HepG2 (cell line): ENCODE measurements at regions not wholly inside any gene's neighbourhood (a gene's known extent, or its start where the extent isn't known, plus 50 kb on each side); places are given as distances from the start of the nearest gene placed in this dataset.

ENCODE experiments used
- ATAC-seq: fragments of 200-7000 bp; cut with Tn5 transposase; 3 replicates; pipeline ENCODE4 v1.9.1; 2020; ENCODE audit warnings: mild to moderate bottlenecking, moderate library complexity
- BruUV-seq: library from RNA; stranded (reverse); fragments of 400-500 nt; replicated peaks from 2 replicates; lab custom pipeline; 2021; lab: Mats Ljungman, UMichigan
- CTCF ChIA-PET: fragments of 300-600 bp; formaldehyde crosslinking; extraction: SDS; loops from one replicate; lab custom pipeline; 2021; ENCODE audit warnings: low total read pairs, inconsistent platforms, low intra/inter-chr PET ratio; lab: Yijun Ruan, JAX
- POLR2A ChIA-PET: fragments of 350-600 bp; sonication (Branson Sonifier 250); formaldehyde crosslinking; loops from one replicate; lab custom pipeline; 2020; ENCODE audit warnings: antibody characterized with exemption, inconsistent platforms; lab: Yijun Ruan, JAX
- DNase-seq: peaks from one replicate; pipeline ENCODE4 v3.0.0-alpha.2; 2015; ENCODE audit warnings: low spot score
- FAIRE-seq: peaks from 3 replicates; lab custom pipeline; 2011; peaks lifted over from hg19 to GRCh38; lab: Jason Lieb, UNC
- H2AFZ ChIP-seq: one replicate; pipeline ENCODE4 v1.6.1; 2011; ENCODE audit warnings: low read length, inconsistent platforms
- H3K27ac ChIP-seq: fragments of 300-600 bp; 3 replicates; pipeline ENCODE4 v1.8.0; 2011; ENCODE audit warnings: mixed run types, mild to moderate bottlenecking, mixed read lengths, low read length, inconsistent platforms; ENCODE audit not compliant: insufficient read depth; ENCODE audit errors: extremely low read length
- H3K27me3 ChIP-seq, 2 experiments: fragments of 200-600 bp in 1 of 2; 2 replicates in 1 of 2; 3 replicates in 1 of 2; pipeline versions ENCODE4 v1.6.0 to v1.8.0; 2011; ENCODE audit warnings: low read length in 2 of 2, mild to moderate bottlenecking in 2 of 2, moderate library complexity in 2 of 2, inconsistent platforms in 1 of 2; ENCODE audit not compliant: insufficient read depth in 2 of 2, control insufficient read depth in 1 of 2
- H3K36me3 ChIP-seq, 2 experiments: fragments of 200-600 bp in 1 of 2; replicated peaks in 1 of 2; 2 replicates in 1 of 2; 3 replicates in 1 of 2; pipeline versions ENCODE4 v1.5.1 to v1.8.0; 2011; ENCODE audit warnings: low read length in 2 of 2, inconsistent platforms in 1 of 2; ENCODE audit not compliant: insufficient read depth in 2 of 2, control insufficient read depth in 1 of 2
- H3K4me1 ChIP-seq: 2 replicates; pipeline ENCODE4 v1.5.1; 2012; ENCODE audit warnings: low read length, inconsistent platforms; ENCODE audit not compliant: insufficient read depth
- H3K4me2 ChIP-seq: 2 replicates; pipeline ENCODE4 v1.6.0; 2011; ENCODE audit warnings: low read depth, low read length, inconsistent platforms
- H3K4me3 ChIP-seq, 3 experiments: fragments of 200-600 bp in 1 of 3; sonication (generic), shearing (Covaris generic) in 1 of 3; replicated peaks in 1 of 3; 2 replicates each; pipeline ENCODE4 v1.5.1; 2011 to 2016; ENCODE audit warnings: low read length in 3 of 3, inconsistent platforms in 2 of 3, low read depth in 2 of 3, mild to moderate bottlenecking in 2 of 3, control low read depth in 1 of 3, mixed read lengths in 1 of 3; ENCODE audit not compliant: insufficient read depth in 1 of 3
- H3K79me2 ChIP-seq: one replicate; pipeline ENCODE4 v1.6.1; 2011; ENCODE audit warnings: low read length, inconsistent platforms; ENCODE audit not compliant: insufficient read depth
- H3K9ac ChIP-seq: 2 replicates; pipeline ENCODE4 v1.6.0; 2011; ENCODE audit warnings: mild to moderate bottlenecking, low read depth, low read length, inconsistent platforms; ENCODE audit not compliant: insufficient read depth
- H3K9me3 ChIP-seq: 2 replicates; pipeline ENCODE4 v1.5.1; 2012; ENCODE audit warnings: mild to moderate bottlenecking, low read length
- H4K20me1 ChIP-seq: 2 replicates; pipeline ENCODE4 v1.6.0; 2011; ENCODE audit warnings: inconsistent platforms, mild to moderate bottlenecking, low read length, moderate library complexity; ENCODE audit not compliant: insufficient read depth
- BHLHE40 ChIP-seq: IDR thresholded peaks from 2 replicates; pipeline ENCODE4 v1.6.1; 2011; ENCODE audit warnings: low read length, improper control_type of control experiment
- KAT8 ChIP-seq: IDR thresholded peaks from 2 replicates; pipeline ENCODE4 v1.6.1; 2016; ENCODE audit warnings: missing genetic modification reagents, missing compliant biosample characterization
- KLF15 ChIP-seq: sonication (generic); formaldehyde crosslinking; IDR thresholded peaks from 2 replicates; pipeline ENCODE4 v1.8.1; 2023; ENCODE audit warnings: borderline replicate concordance, mild to moderate bottlenecking, inconsistent platforms, missing genetic modification reagents, mixed read lengths
- PRPF4 ChIP-seq: fragments of 200-400 bp; formaldehyde crosslinking; IDR thresholded peaks from 2 replicates; pipeline ENCODE4 v1.6.1; 2016; ENCODE audit warnings: low read length, low read depth; ENCODE audit not compliant: poor library complexity, severe bottlenecking
- REL ChIP-seq: sonication (generic); formaldehyde crosslinking; conservative IDR thresholded peaks from 2 replicates; pipeline ENCODE4 v1.8.0; 2022; ENCODE audit warnings: mild to moderate bottlenecking, missing genetic modification reagents, moderate library complexity
- THAP11 ChIP-seq: IDR thresholded peaks from 2 replicates; pipeline ENCODE4 v1.6.1; 2016; ENCODE audit warnings: missing biosample characterization, missing genetic modification reagents
- ZFP41 ChIP-seq: sonication (generic); formaldehyde crosslinking; IDR thresholded peaks from 2 replicates; pipeline ENCODE4 v1.4.0; 2020; ENCODE audit warnings: mild to moderate bottlenecking, missing genetic modification reagents, borderline replicate concordance
- ZNF10 ChIP-seq: sonication (generic); formaldehyde crosslinking; IDR thresholded peaks from 2 replicates; pipeline ENCODE4 v1.4.0; 2020; ENCODE audit warnings: mild to moderate bottlenecking, low read depth, missing genetic modification reagents, borderline replicate concordance
- ZNF17 ChIP-seq: sonication (generic); formaldehyde crosslinking; IDR thresholded peaks from 2 replicates; pipeline ENCODE4 v1.5.0; 2020; ENCODE audit warnings: mild to moderate bottlenecking, missing genetic modification reagents
- ZNF44 ChIP-seq: sonication (generic); formaldehyde crosslinking; IDR thresholded peaks from 2 replicates; pipeline ENCODE4 v1.5.1; 2020; ENCODE audit warnings: mild to moderate bottlenecking, missing genetic modification reagents
- ZNF441 ChIP-seq: sonication (generic); formaldehyde crosslinking; IDR thresholded peaks from 2 replicates; pipeline ENCODE4 v1.7.0; 2021; ENCODE audit warnings: missing genetic modification reagents, borderline replicate concordance
- WGBS: methylation state at CpG from one replicate; pipeline ENCODE4 v1.1.6; 2017; ENCODE audit warnings: low lambda C conversion rate; 5-methylcytosine and 5-hydroxymethylcytosine counted together
- in situ Hi-C: cut with HindIII; loops from 2 replicates; pipeline ENCODE4 v1.10.0; 2017; ENCODE audit warnings: low pct_unique_long_range_greater_than_20kb; ENCODE audit not compliant: extremely low pct_ligation_motif_present
- intact Hi-C: fragments of 100-400 bp; cut with micrococcal nuclease; formaldehyde crosslinking; loops from one replicate; pipeline ENCODE4 v1.10.0; 2022; ENCODE audit not compliant: unreplicated experiment
- TF ChIP-seq, protein P1 (sequence below): IDR thresholded peaks from 2 replicates; pipeline ENCODE4 v1.6.1; 2016; ENCODE audit warnings: low read depth, control low read depth
- TF ChIP-seq, protein P2 (sequence below): IDR thresholded peaks from 2 replicates; pipeline ENCODE4 v1.6.1; 2016
- TF ChIP-seq, protein P3 (sequence below): sonication (generic); formaldehyde crosslinking; IDR thresholded peaks from 2 replicates; pipeline ENCODE4 v1.4.0; 2020; ENCODE audit warnings: mild to moderate bottlenecking, missing genetic modification reagents, borderline replicate concordance

DNA sequence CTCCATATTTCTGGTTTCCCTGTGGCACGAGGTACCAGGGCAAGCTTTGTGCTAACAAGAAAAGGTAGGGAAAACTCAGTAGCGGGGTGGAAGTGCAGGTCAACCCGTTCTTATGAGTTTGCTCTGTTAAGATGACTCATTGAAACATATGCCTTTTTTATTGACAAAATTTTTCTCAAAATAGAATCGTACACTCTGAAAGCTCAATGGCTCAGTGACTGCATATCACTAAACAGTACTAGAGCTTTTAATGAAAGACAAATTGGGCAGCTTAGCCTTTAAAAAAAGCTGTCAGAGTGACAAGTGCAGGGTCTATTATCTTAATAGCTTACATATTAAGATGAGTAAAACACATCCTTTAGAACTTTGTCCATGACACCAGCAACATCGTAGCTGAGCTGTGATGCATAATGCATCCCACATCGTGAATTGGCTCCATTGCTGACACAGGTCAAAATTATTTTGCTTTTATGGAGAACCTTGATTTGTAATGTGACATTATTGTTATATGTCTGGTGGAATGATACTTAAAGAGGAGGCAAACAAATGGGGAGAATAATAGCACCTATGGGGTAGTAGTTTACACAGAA lies 264.4 kb downstream of the ETV1 start:
- no peaks in the 10 kb centered on the region for H3K36me3 ChIP-seq
- H3K4me1 ChIP-seq: no peaks in the 10 kb centered on the region
- no peak for ATAC-seq
- TF ChIP-seq REL (CRISPR knock-in tag) (no peak), PRPF4 (no peak), BHLHE40 (no peak), ZNF17 (CRISPR knock-in tag) (no peak), KAT8 (CRISPR knock-in tag) (no peak), ZNF44 (CRISPR knock-in tag) (no peak), THAP11 (CRISPR knock-in tag) (no peak), KLF15 (CRISPR knock-in tag) (no peak), ZNF10 (CRISPR knock-in tag) (no peak), ZFP41 (CRISPR knock-in tag) (no peak), ZNF441 (CRISPR knock-in tag) (no peak)
- TF ChIP-seq, protein P1, sequence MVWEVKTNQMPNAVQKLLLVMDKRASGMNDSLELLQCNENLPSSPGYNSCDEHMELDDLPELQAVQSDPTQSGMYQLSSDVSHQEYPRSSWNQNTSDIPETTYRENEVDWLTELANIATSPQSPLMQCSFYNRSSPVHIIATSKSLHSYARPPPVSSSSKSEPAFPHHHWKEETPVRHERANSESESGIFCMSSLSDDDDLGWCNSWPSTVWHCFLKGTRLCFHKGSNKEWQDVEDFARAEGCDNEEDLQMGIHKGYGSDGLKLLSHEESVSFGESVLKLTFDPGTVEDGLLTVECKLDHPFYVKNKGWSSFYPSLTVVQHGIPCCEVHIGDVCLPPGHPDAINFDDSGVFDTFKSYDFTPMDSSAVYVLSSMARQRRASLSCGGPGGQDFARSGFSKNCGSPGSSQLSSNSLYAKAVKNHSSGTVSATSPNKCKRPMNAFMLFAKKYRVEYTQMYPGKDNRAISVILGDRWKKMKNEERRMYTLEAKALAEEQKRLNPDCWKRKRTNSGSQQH (CRISPR knock-in tag): no peak
- TF ChIP-seq, protein P2, sequence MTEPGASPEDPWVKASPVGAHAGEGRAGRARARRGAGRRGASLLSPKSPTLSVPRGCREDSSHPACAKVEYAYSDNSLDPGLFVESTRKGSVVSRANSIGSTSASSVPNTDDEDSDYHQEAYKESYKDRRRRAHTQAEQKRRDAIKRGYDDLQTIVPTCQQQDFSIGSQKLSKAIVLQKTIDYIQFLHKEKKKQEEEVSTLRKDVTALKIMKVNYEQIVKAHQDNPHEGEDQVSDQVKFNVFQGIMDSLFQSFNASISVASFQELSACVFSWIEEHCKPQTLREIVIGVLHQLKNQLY: no peak
- TF ChIP-seq, protein P3, sequence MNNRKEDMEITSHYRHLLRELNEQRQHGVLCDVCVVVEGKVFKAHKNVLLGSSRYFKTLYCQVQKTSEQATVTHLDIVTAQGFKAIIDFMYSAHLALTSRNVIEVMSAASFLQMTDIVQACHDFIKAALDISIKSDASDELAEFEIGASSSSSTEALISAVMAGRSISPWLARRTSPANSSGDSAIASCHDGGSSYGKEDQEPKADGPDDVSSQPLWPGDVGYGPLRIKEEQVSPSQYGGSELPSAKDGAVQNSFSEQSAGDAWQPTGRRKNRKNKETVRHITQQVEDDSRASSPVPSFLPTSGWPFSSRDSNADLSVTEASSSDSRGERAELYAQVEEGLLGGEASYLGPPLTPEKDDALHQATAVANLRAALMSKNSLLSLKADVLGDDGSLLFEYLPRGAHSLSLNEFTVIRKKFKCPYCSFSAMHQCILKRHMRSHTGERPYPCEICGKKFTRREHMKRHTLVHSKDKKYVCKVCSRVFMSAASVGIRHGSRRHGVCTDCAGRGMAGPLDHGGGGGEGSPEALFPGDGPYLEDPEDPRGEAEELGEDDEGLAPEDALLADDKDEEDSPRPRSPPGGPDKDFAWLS (CRISPR knock-in tag): no peak
- no peak overlapping the region for H3K4me2 ChIP-seq
- POLR2A ChIA-PET: no interaction called here
- CTCF ChIA-PET: no interaction called here
- H3K27me3 ChIP-seq: no peaks in the 10 kb centered on the region
- H3K27ac ChIP-seq: no peak overlapping the region
- no peak overlapping the region for H2AFZ ChIP-seq
- FAIRE-seq: no peak
- in situ Hi-C loops (no loop called here), intact Hi-C loops (no loop called here)
- peaks cover 69% of the 10 kb centered on the region for H3K9me3 ChIP-seq
- H3K9ac ChIP-seq: no peak overlapping the region
- H3K4me3 ChIP-seq: no peak overlapping the region
- no peaks in the 10 kb centered on the region for H3K79me2 ChIP-seq
- WGBS: 2% methylated on average over 6 of the region's 6 CpGs
- no peaks in the 10 kb centered on the region for H4K20me1 ChIP-seq
- BruUV-seq: no TSS peak
- no peak for DNase-seq
